Mucosa of rectum (tissue), 2 donors: ENCODE measurements at regions not wholly inside any gene's neighbourhood (a gene's known extent, or its start where the extent isn't known, plus 50 kb on each side); places are given as distances from the start of the nearest gene placed in this dataset.

Experiments
- H3K27ac ChIP-seq, 2 donors: one replicate each; pipeline ENCODE4 v1.7.0; 2013; ENCODE audit warnings: inconsistent platforms in 2 of 2, low read depth in 2 of 2, low read length in 2 of 2
- H3K27me3 ChIP-seq, 2 donors: one replicate each; pipeline ENCODE4 v1.7.0; 2013; ENCODE audit warnings: low read length in 2 of 2; ENCODE audit not compliant: control insufficient read depth in 2 of 2, insufficient read depth in 2 of 2
- H3K36me3 ChIP-seq, 2 donors: one replicate each; pipeline ENCODE4 v1.7.0; 2013; ENCODE audit warnings: low read length in 2 of 2; ENCODE audit not compliant: control insufficient read depth in 2 of 2, insufficient read depth in 2 of 2
- H3K4me1 ChIP-seq, 2 donors: one replicate each; pipeline ENCODE4 v1.7.0; 2013; ENCODE audit warnings: low read length in 2 of 2, mild to moderate bottlenecking in 1 of 2; ENCODE audit not compliant: control insufficient read depth in 2 of 2, insufficient read depth in 2 of 2
- H3K4me3 ChIP-seq, 2 donors: one replicate each; pipeline ENCODE4 v1.7.0; 2013; ENCODE audit warnings: low read length in 2 of 2
- H3K9ac ChIP-seq, 2 donors: one replicate each; pipeline ENCODE4 v1.7.0; 2013; ENCODE audit warnings: low read length in 2 of 2, low read depth in 1 of 2, mild to moderate bottlenecking in 1 of 2
- H3K9me3 ChIP-seq, 2 donors: one replicate each; pipeline ENCODE4 v1.7.0; 2013; ENCODE audit warnings: low read length in 2 of 2; ENCODE audit not compliant: control insufficient read depth in 2 of 2
- donor health status: healthy.
- donor health status: Normal muscosa, but diverticular disease.

- Histone ChIP-seq H3K27me3 (no peaks in the 10 kb centered on the region), H3K4me3 (no peak overlapping the region), H3K4me1 (no peaks in the 10 kb centered on the region), H3K36me3 (no peaks in the 10 kb centered on the region), H3K9me3 (peaks cover 0 to 4% of the 10 kb centered on the region in 2 donors), H3K27ac (no peak overlapping the region), H3K9ac (no peak overlapping the region)
Measured at GRCh38 chr14:96143906-96144305, 60.7 kb upstream of the BDKRB2 start.

GRCh38 chr14:96145116-96145864 lies 59.3 kb upstream of the BDKRB2 start:
- H3K27me3 ChIP-seq = no peaks in the 10 kb centered on the region
- H3K9ac ChIP-seq = no peak overlapping the region
- H3K4me3 ChIP-seq = no peak overlapping the region
- no peaks in the 10 kb centered on the region for H3K36me3 ChIP-seq
- H3K4me1 ChIP-seq = no peaks in the 10 kb centered on the region
- H3K9me3 ChIP-seq = peaks cover 0 to 4% of the 10 kb centered on the region in 2 donors
- H3K27ac ChIP-seq = peak overlapping the region; percentile 19 to 44

- H3K9me3 ChIP-seq = peaks cover 0 to 4% of the 10 kb centered on the region in 2 donors
- no peak overlapping the region for H3K9ac ChIP-seq
- H3K27me3 ChIP-seq = no peaks in the 10 kb centered on the region
- H3K36me3 ChIP-seq = no peaks in the 10 kb centered on the region
- H3K4me1 ChIP-seq = no peaks in the 10 kb centered on the region
- peak overlapping the region in 1 of 2 donors; percentile 44 for H3K27ac ChIP-seq
- H3K4me3 ChIP-seq = no peak overlapping the region
Measured at GRCh38 chr14:96146131-96146771, 58.4 kb upstream of the BDKRB2 start.

- Histone ChIP-seq H3K27me3 (no peaks in the 10 kb centered on the region), H3K9me3 (no peaks in the 10 kb centered on the region), H3K4me1 (no peaks in the 10 kb centered on the region), H3K27ac (no peak overlapping the region), H3K9ac (no peak overlapping the region), H3K36me3 (no peaks in the 10 kb centered on the region), H3K4me3 (no peak overlapping the region)
Measured at GRCh38 chr14:96148631-96149030, 56.0 kb upstream of the BDKRB2 start.

- Histone ChIP-seq H3K9ac (no peak overlapping the region), H3K4me1 (no peaks in the 10 kb centered on the region), H3K36me3 (no peaks in the 10 kb centered on the region), H3K27me3 (no peaks in the 10 kb centered on the region), H3K4me3 (no peak overlapping the region), H3K9me3 (no peaks in the 10 kb centered on the region), H3K27ac (no peak overlapping the region)
Measured at GRCh38 chr14:96149131-96149530, 55.5 kb upstream of the BDKRB2 start.

- Histone ChIP-seq H3K27ac (no peak overlapping the region), H3K4me1 (no peaks in the 10 kb centered on the region), H3K27me3 (no peaks in the 10 kb centered on the region), H3K4me3 (no peak overlapping the region), H3K9me3 (no peaks in the 10 kb centered on the region), H3K36me3 (no peaks in the 10 kb centered on the region), H3K9ac (no peak overlapping the region)
Measured at GRCh38 chr14:96150214-96150613, 54.4 kb upstream of the BDKRB2 start.

GRCh38 chr14:96151242-96151641 lies 53.4 kb upstream of the BDKRB2 start:
- no peaks in the 10 kb centered on the region for H3K9me3 ChIP-seq
- no peak overlapping the region for H3K9ac ChIP-seq
- H3K4me1 ChIP-seq = no peaks in the 10 kb centered on the region
- no peaks in the 10 kb centered on the region for H3K27me3 ChIP-seq
- H3K4me3 ChIP-seq = no peak overlapping the region
- no peak overlapping the region for H3K27ac ChIP-seq
- H3K36me3 ChIP-seq = no peaks in the 10 kb centered on the region

GRCh38 chr14:96153003-96153402 lies 51.6 kb upstream of the BDKRB2 start:
- Histone ChIP-seq H3K4me1 (no peaks in the 10 kb centered on the region), H3K36me3 (no peaks in the 10 kb centered on the region), H3K9ac (no peak overlapping the region), H3K9me3 (no peaks in the 10 kb centered on the region), H3K27me3 (no peaks in the 10 kb centered on the region), H3K27ac (no peak overlapping the region), H3K4me3 (no peak overlapping the region)
